ENCODE measurements at regions not wholly inside any gene's neighbourhood (a gene's known extent, or its start where the extent isn't known, plus 50 kb on each side); places are given as distances from the start of the nearest gene placed in this dataset.

GRCh38 chr2:212596276-212596675 is 57.7 kb upstream of the ERBB4 start:
- no peak for TF ChIP-seq CTCF (IDR thresholded peaks at IDR 0.05)
- no peak for DNase-seq (ENCODE audit: low spot score)
- H3K36me3 ChIP-seq: no peaks in the 10 kb centered on the region
- no peak overlapping the region for H3K27ac ChIP-seq
- ATAC-seq (ENCODE audit: insufficient number of reproducible peaks, low FRiP score, low read depth): no peak
- H3K4me3 ChIP-seq: no peak overlapping the region
- H3K27me3 ChIP-seq (replicated peaks; ENCODE audit: insufficient read depth): no peaks in the 10 kb centered on the region
- no peaks in the 10 kb centered on the region for H3K4me1 ChIP-seq (ENCODE audit: control insufficient read depth in 1 of 2, low read depth in 2 of 2)
- no peaks in the 10 kb centered on the region for H3K9me3 ChIP-seq

- no peaks in the 10 kb centered on the region for H3K9me3 ChIP-seq
- no peaks in the 10 kb centered on the region for H3K27me3 ChIP-seq (replicated peaks; ENCODE audit: insufficient read depth)
- H3K4me3 ChIP-seq: no peak overlapping the region
- no peaks in the 10 kb centered on the region for H3K4me1 ChIP-seq (ENCODE audit: control insufficient read depth in 1 of 2, low read depth in 2 of 2)
- DNase-seq (ENCODE audit: low spot score) (no peak), ATAC-seq (ENCODE audit: insufficient number of reproducible peaks, low FRiP score, low read depth) (no peak)
- TF ChIP-seq CTCF (IDR thresholded peaks at IDR 0.05): no peak
- no peaks in the 10 kb centered on the region for H3K36me3 ChIP-seq
- no peak overlapping the region for H3K27ac ChIP-seq
These were observed 56.5 kb upstream of the ERBB4 start for GRCh38 chr2:212595036-212595654.

DNA sequence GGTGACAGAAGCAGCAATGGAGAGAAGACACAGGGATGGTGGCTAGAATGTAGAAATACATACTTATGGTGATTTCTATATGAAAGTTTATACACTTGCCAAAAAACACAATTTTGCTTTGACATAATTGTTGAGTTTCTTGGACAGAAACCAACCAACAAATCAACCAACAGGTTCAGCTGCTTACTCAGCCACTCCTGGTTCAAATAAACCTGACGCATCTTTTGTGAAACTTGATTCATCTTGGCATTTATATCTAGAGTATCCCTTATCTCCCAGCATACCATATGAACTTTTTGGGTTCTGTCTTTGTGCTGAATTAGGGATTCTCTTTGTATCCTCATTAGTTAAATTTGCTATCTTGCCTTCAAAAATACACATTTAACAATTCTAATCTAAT is 54.1 kb upstream of the ERBB4 start:
- Histone ChIP-seq H3K4me3 (no peak overlapping the region), H3K4me1 (ENCODE audit: control insufficient read depth in 1 of 2, low read depth in 2 of 2) (no peaks in the 10 kb centered on the region), H3K36me3 (no peaks in the 10 kb centered on the region), H3K9me3 (no peaks in the 10 kb centered on the region), H3K27ac (no peak overlapping the region), H3K27me3 (replicated peaks; ENCODE audit: insufficient read depth) (no peaks in the 10 kb centered on the region)
- DNase-seq (ENCODE audit: low spot score): no peak
- no peak for ATAC-seq (ENCODE audit: insufficient number of reproducible peaks, low FRiP score, low read depth)
- no peak for TF ChIP-seq CTCF (IDR thresholded peaks at IDR 0.05)
